GM19238 (cell line): ENCODE measurements at regions not wholly inside any gene's neighbourhood (a gene's known extent, or its start where the extent isn't known, plus 50 kb on each side); places are given as distances from the start of the nearest gene placed in this dataset.
"Not testable (repeated sequence)": the region's sequence is repeated elsewhere in the genome, so short reads cannot be mapped to it uniquely, and the experiment has no call there.

Experiments
- DNase-seq: peaks from one replicate; pipeline ENCODE4 v3.0.0; 2011; ENCODE audit warnings: low spot score; ENCODE audit not compliant: insufficient read length

- DNase-seq, result no peak
These were observed 152.1 kb upstream of the MED14 start for GRCh38 chrX:40887476-40887875.

GRCh38 chrX:40891798-40892197 lies 156.5 kb upstream of the MED14 start:
- DNase-seq, result no peak

- no peak for DNase-seq
These were observed 158.0 kb upstream of the MED14 start for GRCh38 chrX:40893251-40893910.

- no peak for DNase-seq
These were observed 159.9 kb upstream of the MED14 start for GRCh38 chrX:40895246-40895645.

- DNase-seq, result no peak
These were observed 162.5 kb upstream of the MED14 start for GRCh38 chrX:40897718-40898270.

GRCh38 chrX:40904739-40905138 lies 169.4 kb upstream of the MED14 start:
- DNase-seq, result not testable (repeated sequence)

- no peak for DNase-seq
These were observed 172.7 kb upstream of the MED14 start for GRCh38 chrX:40908026-40908425.

- no peak for DNase-seq
These were observed 173.6 kb upstream of the MED14 start for GRCh38 chrX:40908857-40909475.

GRCh38 chrX:40912166-40912565 lies 173.1 kb upstream of the USP9X start:
- no peak for DNase-seq

GRCh38 chrX:40912576-40912975 lies 172.7 kb upstream of the USP9X start:
- DNase-seq, result no peak

- DNase-seq, result no peak
These were observed 164.9 kb upstream of the USP9X start for GRCh38 chrX:40920351-40920750.

GRCh38 chrX:40922307-40922706 lies 162.9 kb upstream of the USP9X start:
- DNase-seq, result no peak

GRCh38 chrX:40926739-40927427 lies 158.4 kb upstream of the USP9X start:
- DNase-seq, result not testable (repeated sequence)

- no peak for DNase-seq
These were observed 157.2 kb upstream of the USP9X start for GRCh38 chrX:40928076-40928475.

GRCh38 chrX:40931921-40932320 lies 153.3 kb upstream of the USP9X start:
- DNase-seq, result no peak

GRCh38 chrX:40933132-40933705 lies 152.0 kb upstream of the USP9X start:
- no peak for DNase-seq

- no peak for DNase-seq
These were observed 151.4 kb upstream of the USP9X start for GRCh38 chrX:40933706-40934425.

GRCh38 chrX:40936827-40937226 lies 148.4 kb upstream of the USP9X start:
- no peak for DNase-seq

- no peak for DNase-seq
These were observed 146.8 kb upstream of the USP9X start for GRCh38 chrX:40938423-40938822.

- DNase-seq, result no peak
These were observed 142.1 kb upstream of the USP9X start for GRCh38 chrX:40943093-40943641.

- DNase-seq, result peak; percentile 40
These were observed 139.9 kb upstream of the USP9X start for GRCh38 chrX:40945361-40945713.
